Endothelial cell of umbilical vein (primary cell): ENCODE measurements at regions not wholly inside any gene's neighbourhood (a gene's known extent, or its start where the extent isn't known, plus 50 kb on each side); places are given as distances from the start of the nearest gene placed in this dataset.

ENCODE experiments used
- BruUV-seq: library from RNA; stranded (reverse); fragments of 400-500 nt; replicated peaks from 2 replicates; lab custom pipeline; 2021; lab: Mats Ljungman, UMichigan
- CTCF ChIA-PET: fragments of 300-600, 350-600 bp; sonication (Branson Sonifier 250); formaldehyde crosslinking; loops from one replicate; lab custom pipeline; 2021; ENCODE audit warnings: antibody characterized with exemption, inconsistent platforms; lab: Charles Lee
- POLR2A ChIA-PET: fragments of 300-600, 350-600 bp; sonication (Branson Sonifier 250); formaldehyde crosslinking; loops from one replicate; lab custom pipeline; 2021; ENCODE audit warnings: antibody characterized with exemption, inconsistent platforms; lab: Charles Lee
- DNase-seq: peaks from one replicate; pipeline ENCODE4 v3.0.0-alpha.2; 2011; ENCODE audit warnings: low read depth, low spot score
- FAIRE-seq: peaks from 2 replicates; lab custom pipeline; 2011; peaks lifted over from hg19 to GRCh38; lab: Jason Lieb, UNC
- H2AFZ ChIP-seq: 2 replicates; pipeline ENCODE4 v1.6.0; 2012; ENCODE audit warnings: low read depth, low read length, control low read depth, inconsistent platforms
- H3K27ac ChIP-seq: 2 replicates; pipeline ENCODE4 v1.5.1; 2011; ENCODE audit warnings: low read depth, mild to moderate bottlenecking, control low read depth, low read length, moderate library complexity; ENCODE audit not compliant: insufficient read depth
- H3K27me3 ChIP-seq, 2 experiments: 2 replicates each; pipeline versions ENCODE4 v1.6.0 to v1.6.1; 2011; ENCODE audit warnings: low read length in 2 of 2, mixed read lengths in 1 of 2; ENCODE audit not compliant: control insufficient read depth in 2 of 2, insufficient read depth in 2 of 2
- H3K36me3 ChIP-seq, 2 experiments: 2 replicates in 1 of 2; 3 replicates in 1 of 2; pipeline ENCODE4 v1.5.1; 2011; ENCODE audit warnings: low read length in 2 of 2, mild to moderate bottlenecking in 1 of 2, moderate library complexity in 1 of 2; ENCODE audit not compliant: control insufficient read depth in 2 of 2, insufficient read depth in 2 of 2; ENCODE audit errors: extremely low read depth in 1 of 2
- H3K4me1 ChIP-seq: 3 replicates; pipeline ENCODE4 v1.5.1; 2011; ENCODE audit warnings: mild to moderate bottlenecking, low read length; ENCODE audit not compliant: control insufficient read depth, insufficient read depth; ENCODE audit errors: extremely low read depth
- H3K4me2 ChIP-seq: 2 replicates; pipeline ENCODE4 v1.6.1; 2011; ENCODE audit warnings: low read length, control low read depth, mixed read lengths; ENCODE audit not compliant: insufficient read depth
- H3K4me3 ChIP-seq, 3 experiments: fragments of 200-600 bp in 1 of 3; sonication (generic), shearing (Covaris generic) in 1 of 3; replicated peaks in 1 of 3; 2 replicates each; pipeline ENCODE4 v1.5.1; 2011 to 2016; ENCODE audit warnings: control low read depth in 3 of 3, low read length in 3 of 3, mild to moderate bottlenecking in 2 of 3, inconsistent platforms in 1 of 3, low read depth in 1 of 3, moderate library complexity in 1 of 3; ENCODE audit not compliant: insufficient read depth in 1 of 3
- H3K79me2 ChIP-seq: 2 replicates; pipeline ENCODE4 v1.6.0; 2012; ENCODE audit warnings: low read length, inconsistent platforms; ENCODE audit not compliant: control insufficient read depth, insufficient read depth
- H3K9ac ChIP-seq: replicated peaks from 2 replicates; pipeline ENCODE3; 2011; ENCODE audit warnings: low read length, control low read depth; ENCODE audit not compliant: insufficient read depth; ENCODE audit errors: extremely low read depth
- H3K9me1 ChIP-seq: replicated peaks from 3 replicates; pipeline ENCODE4 v1.6.0; 2011; ENCODE audit warnings: mild to moderate bottlenecking, low read length; ENCODE audit not compliant: control insufficient read depth, insufficient read depth; ENCODE audit errors: extremely low read depth
- H3K9me3 ChIP-seq: replicated peaks from 2 replicates; pipeline ENCODE4 v1.5.1; 2012; ENCODE audit warnings: low read length, inconsistent platforms; ENCODE audit not compliant: control insufficient read depth, insufficient read depth
- H4K20me1 ChIP-seq: replicated peaks from 2 replicates; pipeline ENCODE3; 2011; ENCODE audit warnings: mild to moderate bottlenecking, low read length; ENCODE audit not compliant: control insufficient read depth, insufficient read depth; ENCODE audit errors: extremely low read depth
- EZH2 ChIP-seq: IDR thresholded peaks from 2 replicates; pipeline ENCODE4 v1.6.1; 2012; ENCODE audit warnings: borderline replicate concordance, low read depth, mild to moderate bottlenecking, moderate library complexity, low read length, inconsistent platforms; ENCODE audit not compliant: severe bottlenecking
- FOS ChIP-seq: IDR thresholded peaks from 2 replicates; pipeline ENCODE4 v1.6.1; 2011; ENCODE audit warnings: mild to moderate bottlenecking, low read length, moderate library complexity, borderline replicate concordance; ENCODE audit not compliant: insufficient read depth
- GATA2 ChIP-seq: IDR thresholded peaks from 2 replicates; pipeline ENCODE4 v1.7.0; 2011; ENCODE audit warnings: low read depth, mild to moderate bottlenecking, moderate library complexity, mixed read lengths, low read length; ENCODE audit not compliant: insufficient read length, insufficient read depth
- JUN ChIP-seq: IDR thresholded peaks from 2 replicates; pipeline ENCODE4 v1.6.1; 2011; ENCODE audit warnings: borderline replicate concordance, low read depth; ENCODE audit not compliant: insufficient read length, insufficient read depth
- MYC ChIP-seq: IDR thresholded peaks from one replicate; pipeline ENCODE4 v1.6.1; 2011; ENCODE audit warnings: mild to moderate bottlenecking, low read depth, low read length
- POLR2A ChIP-seq: IDR thresholded peaks from 2 replicates; pipeline ENCODE4 v1.6.1; 2012; ENCODE audit warnings: low read depth, mild to moderate bottlenecking, control low read depth, low read length
- POLR2AphosphoS5 ChIP-seq: IDR thresholded peaks from 2 replicates; pipeline ENCODE4 v1.6.1; 2012; ENCODE audit warnings: low read depth, mild to moderate bottlenecking, control low read depth, low read length, moderate library complexity; ENCODE audit not compliant: insufficient read depth
- dilution Hi-C: fragments of 300-500 bp; cut with MboI; formaldehyde crosslinking; loops from one replicate; pipeline ENCODE4 v1.15.0; 2019; ENCODE audit warnings: low sequenced_read_pairs; ENCODE audit not compliant: extremely low pct_ligation_motif_present
- intact Hi-C: fragments of 100-400 bp; cut with micrococcal nuclease; formaldehyde crosslinking; loops from one replicate; pipeline ENCODE4 v1.10.0; 2022
- TF ChIP-seq, protein P1 (sequence below): IDR thresholded peaks from 2 replicates; pipeline ENCODE4 v1.6.1; 2011; ENCODE audit not compliant: insufficient read depth, insufficient read length
- TF ChIP-seq, protein P2 (sequence below), 2 donors: IDR thresholded peaks; 1 replicate in 1 of 2; 2 replicates in 1 of 2; pipeline ENCODE4 v1.5.1; 2011; ENCODE audit warnings: low read length in 2 of 2, mild to moderate bottlenecking in 2 of 2, moderate library complexity in 2 of 2, control low read depth in 1 of 2, inconsistent platforms in 1 of 2, low read depth in 1 of 2; ENCODE audit not compliant: insufficient read depth in 1 of 2; ENCODE audit errors: extremely low read depth in 1 of 2

DNA sequence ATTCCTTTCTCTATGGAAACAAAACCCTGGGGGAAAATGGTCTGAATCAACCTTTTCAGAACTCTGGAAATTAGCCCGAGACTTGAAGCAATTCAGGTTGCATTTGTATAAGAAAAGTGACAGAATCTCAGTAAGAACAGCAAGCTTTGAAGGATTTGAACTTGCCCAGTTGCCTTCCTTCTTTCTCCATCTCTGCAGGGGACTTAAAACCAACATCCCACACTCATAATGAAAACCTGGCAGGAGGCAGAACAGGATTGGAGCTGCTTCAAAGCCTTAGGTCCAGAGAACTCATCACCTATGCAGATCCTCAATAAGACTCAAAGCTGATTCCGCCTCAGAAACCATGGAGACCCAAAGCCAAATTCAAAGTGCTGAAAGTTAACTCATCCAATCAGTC lies 790.5 kb upstream of the ID2 start:
- Histone ChIP-seq H3K9ac (no peak overlapping the region), H3K4me3 (no peak overlapping the region), H3K27me3 (no peaks in the 10 kb centered on the region), H3K36me3 (no peaks in the 10 kb centered on the region), H3K9me1 (no peaks in the 10 kb centered on the region), H3K4me2 (no peak overlapping the region), H3K4me1 (no peaks in the 10 kb centered on the region), H3K9me3 (peaks cover 4% of the 10 kb centered on the region), H2AFZ (no peak overlapping the region), H3K27ac (no peak overlapping the region), H3K79me2 (no peaks in the 10 kb centered on the region), H4K20me1 (no peaks in the 10 kb centered on the region)
- TF ChIP-seq POLR2A (no peak), JUN (no peak), EZH2 (no peak), GATA2 (no peak), POLR2AphosphoS5 (no peak), FOS (no peak), MYC (no peak)
- TF ChIP-seq, protein P1, sequence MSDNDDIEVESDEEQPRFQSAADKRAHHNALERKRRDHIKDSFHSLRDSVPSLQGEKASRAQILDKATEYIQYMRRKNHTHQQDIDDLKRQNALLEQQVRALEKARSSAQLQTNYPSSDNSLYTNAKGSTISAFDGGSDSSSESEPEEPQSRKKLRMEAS: no peak
- TF ChIP-seq, protein P2, sequence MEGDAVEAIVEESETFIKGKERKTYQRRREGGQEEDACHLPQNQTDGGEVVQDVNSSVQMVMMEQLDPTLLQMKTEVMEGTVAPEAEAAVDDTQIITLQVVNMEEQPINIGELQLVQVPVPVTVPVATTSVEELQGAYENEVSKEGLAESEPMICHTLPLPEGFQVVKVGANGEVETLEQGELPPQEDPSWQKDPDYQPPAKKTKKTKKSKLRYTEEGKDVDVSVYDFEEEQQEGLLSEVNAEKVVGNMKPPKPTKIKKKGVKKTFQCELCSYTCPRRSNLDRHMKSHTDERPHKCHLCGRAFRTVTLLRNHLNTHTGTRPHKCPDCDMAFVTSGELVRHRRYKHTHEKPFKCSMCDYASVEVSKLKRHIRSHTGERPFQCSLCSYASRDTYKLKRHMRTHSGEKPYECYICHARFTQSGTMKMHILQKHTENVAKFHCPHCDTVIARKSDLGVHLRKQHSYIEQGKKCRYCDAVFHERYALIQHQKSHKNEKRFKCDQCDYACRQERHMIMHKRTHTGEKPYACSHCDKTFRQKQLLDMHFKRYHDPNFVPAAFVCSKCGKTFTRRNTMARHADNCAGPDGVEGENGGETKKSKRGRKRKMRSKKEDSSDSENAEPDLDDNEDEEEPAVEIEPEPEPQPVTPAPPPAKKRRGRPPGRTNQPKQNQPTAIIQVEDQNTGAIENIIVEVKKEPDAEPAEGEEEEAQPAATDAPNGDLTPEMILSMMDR (IDR thresholded peaks at IDR 0.05; ENCODE audit: extremely low read depth in 1 of 2, insufficient read depth in 1 of 2, low read depth in 1 of 2, low read length in 2 of 2): no peak
- FAIRE-seq (no peak), DNase-seq (no peak)
- ChIA-PET CTCF (no interaction called here), POLR2A (no interaction called here)
- no TSS peak for BruUV-seq
- intact Hi-C loops: no loop called here
- dilution Hi-C loops: no loop called here
